Choroid plexus epithelial cell (primary cell): ENCODE measurements at regions not wholly inside any gene's neighbourhood (a gene's known extent, or its start where the extent isn't known, plus 50 kb on each side); places are given as distances from the start of the nearest gene placed in this dataset.

Source experiments
- DNase-seq: peaks from one replicate; pipeline ENCODE4 v3.0.0-alpha.2; 2010; ENCODE audit warnings: low read depth
- H3K4me3 ChIP-seq: 2 replicates; pipeline ENCODE4 v1.5.1; 2011; ENCODE audit warnings: low read depth, mild to moderate bottlenecking, control low read depth, low read length, moderate library complexity
- TF ChIP-seq, protein P1 (sequence below): conservative IDR thresholded peaks from 2 replicates; pipeline ENCODE4 v1.5.1; 2011; ENCODE audit warnings: low read depth, mild to moderate bottlenecking, control low read depth, inconsistent platforms, low read length, moderate library complexity

DNA sequence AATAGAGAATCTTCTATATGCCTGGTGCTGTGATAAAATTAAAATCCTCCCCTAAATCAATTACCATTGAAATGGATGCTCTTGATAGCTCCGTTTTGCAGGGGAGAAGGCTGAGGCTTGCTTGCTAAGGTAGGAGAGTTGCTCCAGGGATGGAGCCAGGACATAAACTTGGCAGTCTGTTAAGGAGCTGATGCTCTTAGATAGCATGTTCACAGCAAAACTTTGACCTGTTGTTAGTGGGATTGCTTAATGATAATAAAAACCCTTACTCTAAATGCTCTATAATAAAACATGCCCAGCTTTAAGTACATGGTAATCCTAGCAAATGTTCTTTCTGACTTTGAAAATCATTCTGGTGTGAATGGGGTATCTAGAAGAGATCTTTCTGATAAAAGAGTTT lies 228.4 kb upstream of the JAG1 start:
- TF ChIP-seq, protein P1, sequence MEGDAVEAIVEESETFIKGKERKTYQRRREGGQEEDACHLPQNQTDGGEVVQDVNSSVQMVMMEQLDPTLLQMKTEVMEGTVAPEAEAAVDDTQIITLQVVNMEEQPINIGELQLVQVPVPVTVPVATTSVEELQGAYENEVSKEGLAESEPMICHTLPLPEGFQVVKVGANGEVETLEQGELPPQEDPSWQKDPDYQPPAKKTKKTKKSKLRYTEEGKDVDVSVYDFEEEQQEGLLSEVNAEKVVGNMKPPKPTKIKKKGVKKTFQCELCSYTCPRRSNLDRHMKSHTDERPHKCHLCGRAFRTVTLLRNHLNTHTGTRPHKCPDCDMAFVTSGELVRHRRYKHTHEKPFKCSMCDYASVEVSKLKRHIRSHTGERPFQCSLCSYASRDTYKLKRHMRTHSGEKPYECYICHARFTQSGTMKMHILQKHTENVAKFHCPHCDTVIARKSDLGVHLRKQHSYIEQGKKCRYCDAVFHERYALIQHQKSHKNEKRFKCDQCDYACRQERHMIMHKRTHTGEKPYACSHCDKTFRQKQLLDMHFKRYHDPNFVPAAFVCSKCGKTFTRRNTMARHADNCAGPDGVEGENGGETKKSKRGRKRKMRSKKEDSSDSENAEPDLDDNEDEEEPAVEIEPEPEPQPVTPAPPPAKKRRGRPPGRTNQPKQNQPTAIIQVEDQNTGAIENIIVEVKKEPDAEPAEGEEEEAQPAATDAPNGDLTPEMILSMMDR: no peak
- no peak overlapping the region for H3K4me3 ChIP-seq
- DNase-seq: no peak

DNA sequence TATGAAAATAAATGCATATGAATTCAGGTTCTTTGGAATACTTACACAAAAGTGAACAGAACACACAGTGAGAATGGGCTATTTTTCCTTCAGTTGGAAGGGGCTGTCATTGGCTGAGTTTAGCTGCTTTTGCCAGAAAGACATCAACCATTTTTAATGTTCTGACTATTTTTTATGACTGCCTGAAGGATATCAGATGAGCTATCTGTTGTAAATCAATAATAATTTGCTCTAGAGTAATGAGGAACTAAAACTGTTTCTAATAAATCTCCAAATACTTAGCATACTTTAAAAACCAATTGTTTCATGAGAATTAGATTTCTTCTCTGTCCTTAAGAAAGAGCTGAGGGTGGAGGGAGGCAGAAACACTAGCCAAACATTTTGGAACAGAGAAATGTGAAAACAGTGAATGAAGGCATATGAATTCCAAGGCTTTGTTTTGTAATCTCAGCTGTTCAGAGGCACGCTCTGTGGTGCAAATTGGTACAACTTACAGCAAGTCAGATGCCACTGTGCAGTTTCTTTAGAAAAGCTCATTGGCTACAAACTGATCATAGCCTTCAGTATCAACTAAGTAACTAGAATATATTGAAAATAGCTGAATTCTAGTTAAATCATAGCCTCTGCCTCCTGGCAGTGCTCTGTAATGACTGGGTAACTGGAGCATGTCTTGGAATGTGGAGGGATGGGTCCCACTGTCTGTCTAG lies 228.9 kb upstream of the JAG1 start:
- TF ChIP-seq, protein P1: no peak
- DNase-seq: peak; percentile 49
- no peak overlapping the region for H3K4me3 ChIP-seq

DNA sequence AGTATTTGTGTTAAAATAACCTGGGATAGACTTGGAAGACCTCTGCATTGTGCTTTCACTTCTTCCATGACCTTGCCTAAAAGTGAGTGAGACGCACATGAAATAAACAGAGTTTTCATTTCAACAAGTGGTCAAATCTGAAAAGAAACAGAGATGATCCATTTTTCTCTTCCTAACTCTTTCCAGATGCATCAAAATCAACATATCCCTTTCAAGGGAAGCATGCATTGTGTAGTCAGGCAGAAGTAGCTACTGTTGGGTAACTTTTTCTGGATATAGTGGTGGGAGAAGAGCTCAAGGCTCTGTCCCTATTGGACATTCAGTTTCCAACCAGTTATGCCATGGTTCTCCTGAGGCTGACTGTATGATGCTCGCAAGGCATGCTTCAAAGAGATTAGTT lies 233.0 kb upstream of the JAG1 start:
- TF ChIP-seq, protein P1: no peak
- no peak overlapping the region for H3K4me3 ChIP-seq
- no peak for DNase-seq

DNA sequence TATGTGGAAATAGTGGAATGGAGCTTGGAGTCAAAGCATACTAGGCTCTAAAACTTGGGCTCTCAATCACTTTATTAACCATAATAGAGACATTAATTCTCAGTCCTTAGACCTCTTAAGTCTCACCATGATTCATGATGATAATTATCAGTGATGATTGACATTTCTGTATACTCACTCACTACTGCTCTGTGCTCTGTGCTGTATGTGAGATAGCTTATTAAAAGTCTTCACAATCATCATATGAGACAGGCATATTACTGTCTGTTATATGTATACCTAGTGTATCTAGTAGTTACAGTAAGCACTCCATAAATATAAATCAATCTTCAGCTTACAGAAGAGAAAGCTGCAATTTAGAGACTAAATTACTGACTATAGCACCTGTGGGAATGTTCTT lies 236.0 kb upstream of the JAG1 start:
- H3K4me3 ChIP-seq: no peak overlapping the region
- no peak for DNase-seq
- TF ChIP-seq, protein P1: no peak

DNA sequence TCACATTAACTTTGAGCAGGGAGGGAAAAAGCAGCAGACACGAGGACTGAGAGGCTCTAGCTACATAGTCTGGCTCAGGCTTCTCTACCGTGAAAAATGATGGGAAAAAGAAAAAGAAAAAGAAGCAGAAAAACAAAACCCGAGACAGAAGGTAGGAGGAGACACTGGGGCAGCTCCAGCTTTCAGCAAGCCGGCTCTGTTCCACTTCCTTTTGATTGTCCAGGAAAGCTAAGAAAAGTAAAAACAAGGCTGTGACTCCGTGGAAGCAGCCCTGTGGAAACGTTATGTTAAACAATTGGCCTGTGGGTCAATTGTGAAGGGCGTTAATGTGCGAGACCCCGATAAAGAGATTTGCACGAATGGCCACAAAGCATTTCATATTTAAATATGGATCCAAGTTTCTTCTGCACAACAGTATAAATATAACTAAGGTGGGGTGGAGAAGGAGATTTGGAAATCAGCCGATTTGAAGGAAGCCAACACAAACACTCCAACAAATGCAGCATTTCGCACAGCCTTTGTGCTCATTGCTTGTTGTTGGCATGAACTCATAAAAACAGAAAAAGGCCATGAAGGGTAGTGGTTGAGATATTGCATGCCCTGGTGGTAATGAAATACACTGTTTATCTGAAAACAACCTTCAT lies 236.9 kb upstream of the JAG1 start:
- H3K4me3 ChIP-seq: peak overlapping the region; percentile 36
- TF ChIP-seq, protein P1: peak; percentile 68
- DNase-seq: peak; percentile 47

DNA sequence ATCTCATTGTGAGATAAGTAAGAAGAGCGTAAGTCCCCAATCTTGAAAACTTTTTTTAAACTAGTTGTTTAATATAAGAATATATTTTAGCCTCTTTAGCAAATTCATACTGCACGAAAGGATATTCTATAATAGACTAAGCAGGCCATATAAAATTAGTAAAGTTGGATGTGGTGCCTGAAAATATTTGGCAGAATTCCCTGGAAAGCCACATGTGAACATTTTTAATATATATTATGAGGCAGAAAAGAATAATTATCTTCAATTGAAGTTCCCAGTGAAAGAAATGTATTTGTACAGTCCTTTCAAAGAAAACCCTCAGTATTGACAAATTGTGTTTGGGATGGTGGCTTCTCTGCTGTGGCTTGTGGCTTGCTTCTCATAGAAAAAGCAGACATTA lies 237.5 kb upstream of the JAG1 start:
- TF ChIP-seq, protein P1: no peak
- no peak overlapping the region for H3K4me3 ChIP-seq
- DNase-seq: no peak

DNA sequence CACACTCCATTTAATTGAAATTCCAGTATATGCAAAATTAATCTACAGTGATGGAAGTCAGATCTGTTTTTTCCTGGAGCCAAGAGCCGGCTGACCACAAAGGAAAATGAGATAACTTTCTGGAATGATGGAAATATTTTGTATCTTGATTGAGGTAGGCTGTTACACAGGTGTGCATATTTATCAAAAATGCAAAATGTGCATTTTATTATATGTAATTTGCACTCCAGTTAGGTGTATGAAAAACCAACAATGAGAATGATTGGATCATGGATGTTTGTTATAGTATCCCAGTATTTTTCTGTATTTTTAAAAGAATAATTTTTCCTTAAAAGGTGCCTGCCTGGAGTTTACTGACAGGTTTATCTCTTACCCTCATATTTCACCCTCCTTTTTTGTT lies 242.0 kb upstream of the JAG1 start:
- no peak for DNase-seq
- TF ChIP-seq, protein P1: no peak
- H3K4me3 ChIP-seq: no peak overlapping the region
